ENCODE measurements at regions not wholly inside any gene's neighbourhood (a gene's known extent, or its start where the extent isn't known, plus 50 kb on each side); places are given as distances from the start of the nearest gene placed in this dataset.

GRCh38 chr5:74333430-74333829, 307.1 kb downstream of the ENC1 start (continued):
- TF ChIP-seq SRF (IDR thresholded peaks at IDR 0.05; ENCODE audit: low read depth) (no peak), ZFX (IDR thresholded peaks at IDR 0.05) (no peak), SIN3A (IDR thresholded peaks at IDR 0.05; ENCODE audit: low read depth) (no peak), EZH2phosphoT487 (IDR thresholded peaks at IDR 0.05; ENCODE audit: borderline replicate concordance) (no peak), CTCF (IDR thresholded peaks at IDR 0.05 in 2 of 3, conservative IDR thresholded peaks at IDR 0.05 in 1 of 3; ENCODE audit: borderline replicate concordance in 1 of 3, insufficient read depth in 1 of 3, low read depth in 2 of 3, low read length in 2 of 3) (no peak), ZNF274 (IDR thresholded peaks at IDR 0.05; ENCODE audit: low read depth, low read length) (no peak)

- Histone ChIP-seq H3K4me2 (ENCODE audit: low read length) (no peak overlapping the region), H3K9me2 (ENCODE audit: insufficient read depth) (no peaks in the 10 kb centered on the region), H3K9me3 (ENCODE audit: control insufficient read depth in 1 of 2, insufficient read depth in 1 of 2, low read depth in 1 of 2, low read length in 2 of 2) (no peaks in the 10 kb centered on the region), H3K4me1 (ENCODE audit: control insufficient read depth in 1 of 2, insufficient read depth in 2 of 2, low read length in 2 of 2) (peaks cover 10 to 11% of the 10 kb centered on the region in 2 experiments), H3K4me3 (replicated peaks in 1 of 2; ENCODE audit: low read depth in 1 of 2, low read length in 2 of 2) (no peak overlapping the region), H3K27ac (ENCODE audit: low read depth, low read length) (no peak overlapping the region), H3K36me3 (ENCODE audit: control insufficient read depth in 1 of 2, insufficient read depth in 2 of 2, low read length in 2 of 2) (no peaks in the 10 kb centered on the region), H3K27me3 (ENCODE audit: insufficient read depth, low read length) (peaks cover 31% of the 10 kb centered on the region; the same call in 1 of the 2 replicates), H3K79me2 (ENCODE audit: insufficient read depth, low read length) (no peaks in the 10 kb centered on the region), H4K20me1 (ENCODE audit: insufficient read depth) (no peaks in the 10 kb centered on the region), H2AFZ (ENCODE audit: low read depth, low read length, poor library complexity, severe bottlenecking) (no peak overlapping the region), H3K9ac (ENCODE audit: low read length) (no peak overlapping the region)
- POLR2A ChIA-PET, result no interaction called here
- ATAC-seq (no peak), DNase-seq (ENCODE audit: low read depth, low spot score) (no peak)
- intact Hi-C loops (cut with micrococcal nuclease), result no loop called here
- RAD21 ChIA-PET (ENCODE audit: low non-redundant PET in 1 of 2, low total read pairs in 2 of 2, uncharacterized antibody in 2 of 2, unreplicated experiment in 2 of 2), result no interaction called here
- CTCF ChIA-PET, result no interaction called here
- no TSS peak for BruUV-seq (replicated peaks)
- TF ChIP-seq SP1 (IDR thresholded peaks at IDR 0.05; ENCODE audit: low read depth), result no peak
- TF ChIP-seq JUND (IDR thresholded peaks at IDR 0.05), result no peak
- TF ChIP-seq SRF (IDR thresholded peaks at IDR 0.05; ENCODE audit: low read depth), result no peak
- no peak for TF ChIP-seq CTCF (IDR thresholded peaks at IDR 0.05 in 2 of 3, conservative IDR thresholded peaks at IDR 0.05 in 1 of 3; ENCODE audit: borderline replicate concordance in 1 of 3, insufficient read depth in 1 of 3, low read depth in 2 of 3, low read length in 2 of 3)
- TF ChIP-seq ATF3 (IDR thresholded peaks at IDR 0.05), result no peak
- TF ChIP-seq EZH2phosphoT487 (IDR thresholded peaks at IDR 0.05; ENCODE audit: borderline replicate concordance), result no peak
- TF ChIP-seq YY1 (IDR thresholded peaks at IDR 0.05; ENCODE audit: extremely low read depth, insufficient replicate concordance, low read depth, low read length), result no peak
- TF ChIP-seq MAX (IDR thresholded peaks at IDR 0.05), result no peak
- no peak for TF ChIP-seq ZNF274 (IDR thresholded peaks at IDR 0.05; ENCODE audit: low read depth, low read length)
- no peak for TF ChIP-seq REST (IDR thresholded peaks at IDR 0.05; ENCODE audit: low read depth)
- no peak for TF ChIP-seq ZFX (IDR thresholded peaks at IDR 0.05)
- no peak for TF ChIP-seq CBX3 (IDR thresholded peaks at IDR 0.05; ENCODE audit: low read depth)
Observed at GRCh38 chr5:74332682-74333081, 307.8 kb downstream of the ENC1 start.
